ENCODE measurements at regions not wholly inside any gene's neighbourhood (a gene's known extent, or its start where the extent isn't known, plus 50 kb on each side); places are given as distances from the start of the nearest gene placed in this dataset.
"Not testable (repeated sequence)": the region's sequence is repeated elsewhere in the genome, so short reads cannot be mapped to it uniquely, and the experiment has no call there.

GRCh38 chr16:63882576-63882975 lies 1239.3 kb downstream of the CDH11 start:
- no peak for DNase-seq (ENCODE audit: low read depth)
- H3K4me3 ChIP-seq (ENCODE audit: low read depth, low read length): no peak overlapping the region
- TF ChIP-seq POLR2A (IDR thresholded peaks at IDR 0.05; ENCODE audit: extremely low read depth, insufficient read length) (no peak), MAX (IDR thresholded peaks at IDR 0.05; ENCODE audit: low read depth, low read length) (no peak), MYC (IDR thresholded peaks at IDR 0.05; ENCODE audit: low read depth, low read length) (no peak), CTCF (IDR thresholded peaks at IDR 0.05; ENCODE audit: low read depth, low read length) (no peak)

DNA sequence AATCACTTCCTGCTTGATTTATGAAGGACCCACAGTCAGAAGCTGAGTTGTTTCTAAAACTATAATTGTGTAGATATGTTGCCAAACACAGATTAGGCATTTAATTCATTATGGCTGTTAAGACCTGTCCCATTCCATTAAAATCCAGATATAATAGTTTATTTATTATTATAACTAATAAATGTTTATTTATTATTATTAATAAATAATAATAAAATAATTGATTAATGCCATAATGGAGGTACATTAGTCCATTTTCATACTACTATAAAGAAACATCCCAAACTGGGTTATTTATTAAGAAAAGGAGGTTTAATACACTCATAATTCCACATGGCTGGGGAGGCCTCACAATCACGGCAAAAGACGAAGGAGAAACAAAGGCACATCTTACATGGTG lies 1240.9 kb downstream of the CDH11 start:
- no peak for DNase-seq (ENCODE audit: low read depth)
- H3K4me3 ChIP-seq (ENCODE audit: low read depth, low read length): no peak overlapping the region
- TF ChIP-seq MAX (IDR thresholded peaks at IDR 0.05; ENCODE audit: low read depth, low read length): no peak
- TF ChIP-seq CTCF (IDR thresholded peaks at IDR 0.05; ENCODE audit: low read depth, low read length): no peak
- TF ChIP-seq POLR2A (IDR thresholded peaks at IDR 0.05; ENCODE audit: extremely low read depth, insufficient read length): no peak
- TF ChIP-seq MYC (IDR thresholded peaks at IDR 0.05; ENCODE audit: low read depth, low read length): no peak

GRCh38 chr16:63877401-63877800 lies 1244.5 kb downstream of the CDH11 start:
- no peak for TF ChIP-seq MAX (IDR thresholded peaks at IDR 0.05; ENCODE audit: low read depth, low read length)
- no peak for TF ChIP-seq POLR2A (IDR thresholded peaks at IDR 0.05; ENCODE audit: extremely low read depth, insufficient read length)
- no peak overlapping the region for H3K4me3 ChIP-seq (ENCODE audit: low read depth, low read length)
- no peak for DNase-seq (ENCODE audit: low read depth)

- DNase-seq (ENCODE audit: low read depth): peak; percentile 32
- TF ChIP-seq POLR2A (IDR thresholded peaks at IDR 0.05; ENCODE audit: extremely low read depth, insufficient read length) (no peak), MYC (IDR thresholded peaks at IDR 0.05; ENCODE audit: low read depth, low read length) (no peak), MAX (IDR thresholded peaks at IDR 0.05; ENCODE audit: low read depth, low read length) (no peak), CTCF (IDR thresholded peaks at IDR 0.05; ENCODE audit: low read depth, low read length) (no peak)
- H3K4me3 ChIP-seq (ENCODE audit: low read depth, low read length): no peak overlapping the region
Measured at GRCh38 chr16:63876103-63876502, 1245.8 kb downstream of the CDH11 start.

GRCh38 chr16:63860700-63861099 lies 1261.2 kb downstream of the CDH11 start:
- H3K4me3 ChIP-seq (ENCODE audit: low read depth, low read length); DNase-seq (ENCODE audit: low read depth): not testable (repeated sequence)

DNA sequence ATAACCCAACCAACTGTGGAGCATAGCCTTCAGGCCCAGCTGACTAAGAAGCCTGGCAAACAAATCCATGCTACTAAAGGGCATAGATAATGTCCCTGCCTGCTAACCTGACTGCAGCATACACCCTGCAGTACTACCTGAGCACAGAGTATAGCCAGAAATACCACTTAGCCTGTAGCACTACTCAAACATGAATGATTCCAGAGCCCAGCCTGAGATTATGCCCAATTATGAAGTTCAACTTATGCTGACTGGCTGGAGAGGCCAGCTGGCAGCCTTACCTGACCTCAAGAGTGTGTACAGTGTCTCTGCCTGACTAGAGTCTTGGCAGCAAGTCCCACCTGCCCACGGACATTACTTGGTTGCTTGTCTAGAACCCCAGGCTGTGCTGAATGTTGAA lies 1265.3 kb downstream of the CDH11 start:
- DNase-seq (ENCODE audit: low read depth): no peak
- TF ChIP-seq CTCF (IDR thresholded peaks at IDR 0.05; ENCODE audit: low read depth, low read length): no peak
- no peak for TF ChIP-seq POLR2A (IDR thresholded peaks at IDR 0.05; ENCODE audit: extremely low read depth, insufficient read length)
- TF ChIP-seq MYC (IDR thresholded peaks at IDR 0.05; ENCODE audit: low read depth, low read length): no peak
- TF ChIP-seq MAX (IDR thresholded peaks at IDR 0.05; ENCODE audit: low read depth, low read length): no peak
- no peak overlapping the region for H3K4me3 ChIP-seq (ENCODE audit: low read depth, low read length)

DNA sequence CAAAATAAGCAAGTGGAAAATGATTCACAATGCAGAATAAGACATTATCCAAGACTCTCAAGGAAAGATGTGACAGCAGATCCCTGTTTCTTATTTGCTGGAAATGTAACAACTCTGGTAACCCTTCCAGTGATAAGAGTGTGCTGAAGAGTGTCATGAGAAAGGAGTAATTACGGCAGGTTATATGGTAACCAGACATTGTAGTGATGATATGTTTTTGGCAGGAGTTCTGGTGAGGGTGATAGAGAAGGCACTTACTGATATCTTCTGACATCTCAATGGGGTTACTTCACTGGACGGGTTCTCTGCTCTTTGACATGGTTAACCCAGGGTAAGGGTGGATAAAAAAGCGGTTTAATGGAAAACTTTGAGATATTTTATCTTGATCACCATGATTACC lies 1270.9 kb downstream of the CDH11 start:
- DNase-seq (ENCODE audit: low read depth): no peak
- TF ChIP-seq POLR2A (IDR thresholded peaks at IDR 0.05; ENCODE audit: extremely low read depth, insufficient read length) (no peak), CTCF (IDR thresholded peaks at IDR 0.05; ENCODE audit: low read depth, low read length) (no peak)
- no peak overlapping the region for H3K4me3 ChIP-seq (ENCODE audit: low read depth, low read length)
